ENCODE measurements at regions not wholly inside any gene's neighbourhood (a gene's known extent, or its start where the extent isn't known, plus 50 kb on each side); places are given as distances from the start of the nearest gene placed in this dataset.

- no peak for TF ChIP-seq CTCF (IDR thresholded peaks at IDR 0.05)
- no peak for TF ChIP-seq POLR2A (IDR thresholded peaks at IDR 0.05)
These were observed 680.8 kb downstream of the LIG4 start for GRCh38 chr13:107534548-107534947.
